Spleen (tissue), 7 donors: ENCODE measurements at regions not wholly inside any gene's neighbourhood (a gene's known extent, or its start where the extent isn't known, plus 50 kb on each side); places are given as distances from the start of the nearest gene placed in this dataset.

Source experiments
- POLR2A ChIP-seq, 3 donors: fragments of 450-650 bp; IDR thresholded peaks; one replicate each; pipeline ENCODE4 v1.5.1; 2017; ENCODE audit warnings: antibody characterized with exemption in 3 of 3, mild to moderate bottlenecking in 1 of 3
- TF ChIP-seq, protein P1 (sequence below), 11 experiments: fragments of 200-600 bp in 7 of 11; fragments of 450-650 bp in 4 of 11; sonication (generic) in 4 of 11; IDR thresholded peaks in 8 of 11; conservative IDR thresholded peaks in 3 of 11; 1 replicate in 7 of 11; 2 replicates in 4 of 11; pipeline versions ENCODE4 v1.4.0 to v1.8.0; 2016 to 2021; ENCODE audit warnings: antibody characterized with exemption in 11 of 11, inconsistent platforms in 4 of 11, mild to moderate bottlenecking in 1 of 11
- donor health status: DM: no; HTN: no; CAD: no; lungs with moderate emphysema.
- donor health status: DM: no; HTN: no; CAD: no.
- donor health status: DM: no; HTN: no; CAD: no.

DNA sequence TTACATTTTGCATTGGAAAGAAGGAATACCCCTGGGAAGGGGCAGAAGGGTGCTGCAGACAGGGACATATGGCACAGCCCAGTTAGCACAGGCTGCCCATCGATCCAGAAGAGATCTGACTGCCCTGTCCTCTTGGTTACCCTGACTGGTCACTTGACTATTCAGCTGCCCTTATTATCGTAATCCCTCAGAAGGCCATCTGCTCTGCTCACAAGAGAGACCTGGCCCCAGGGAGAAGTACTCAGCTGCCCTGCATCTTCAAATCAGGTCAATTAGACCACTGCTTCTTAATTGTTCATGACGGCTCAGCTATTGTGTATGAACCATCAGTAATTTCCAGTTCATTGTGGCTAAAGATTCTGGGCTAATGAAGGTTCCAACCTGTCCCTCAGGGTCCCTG is 345.0 kb downstream of the TLE1 start:
- TF ChIP-seq, protein P1, sequence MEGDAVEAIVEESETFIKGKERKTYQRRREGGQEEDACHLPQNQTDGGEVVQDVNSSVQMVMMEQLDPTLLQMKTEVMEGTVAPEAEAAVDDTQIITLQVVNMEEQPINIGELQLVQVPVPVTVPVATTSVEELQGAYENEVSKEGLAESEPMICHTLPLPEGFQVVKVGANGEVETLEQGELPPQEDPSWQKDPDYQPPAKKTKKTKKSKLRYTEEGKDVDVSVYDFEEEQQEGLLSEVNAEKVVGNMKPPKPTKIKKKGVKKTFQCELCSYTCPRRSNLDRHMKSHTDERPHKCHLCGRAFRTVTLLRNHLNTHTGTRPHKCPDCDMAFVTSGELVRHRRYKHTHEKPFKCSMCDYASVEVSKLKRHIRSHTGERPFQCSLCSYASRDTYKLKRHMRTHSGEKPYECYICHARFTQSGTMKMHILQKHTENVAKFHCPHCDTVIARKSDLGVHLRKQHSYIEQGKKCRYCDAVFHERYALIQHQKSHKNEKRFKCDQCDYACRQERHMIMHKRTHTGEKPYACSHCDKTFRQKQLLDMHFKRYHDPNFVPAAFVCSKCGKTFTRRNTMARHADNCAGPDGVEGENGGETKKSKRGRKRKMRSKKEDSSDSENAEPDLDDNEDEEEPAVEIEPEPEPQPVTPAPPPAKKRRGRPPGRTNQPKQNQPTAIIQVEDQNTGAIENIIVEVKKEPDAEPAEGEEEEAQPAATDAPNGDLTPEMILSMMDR (IDR thresholded peaks at IDR 0.05 in 8 of 11, conservative IDR thresholded peaks at IDR 0.05 in 3 of 11), result no peak
- no peak for TF ChIP-seq POLR2A (IDR thresholded peaks at IDR 0.05)
